ENCODE measurements at regions not wholly inside any gene's neighbourhood (a gene's known extent, or its start where the extent isn't known, plus 50 kb on each side); places are given as distances from the start of the nearest gene placed in this dataset.

DNA sequence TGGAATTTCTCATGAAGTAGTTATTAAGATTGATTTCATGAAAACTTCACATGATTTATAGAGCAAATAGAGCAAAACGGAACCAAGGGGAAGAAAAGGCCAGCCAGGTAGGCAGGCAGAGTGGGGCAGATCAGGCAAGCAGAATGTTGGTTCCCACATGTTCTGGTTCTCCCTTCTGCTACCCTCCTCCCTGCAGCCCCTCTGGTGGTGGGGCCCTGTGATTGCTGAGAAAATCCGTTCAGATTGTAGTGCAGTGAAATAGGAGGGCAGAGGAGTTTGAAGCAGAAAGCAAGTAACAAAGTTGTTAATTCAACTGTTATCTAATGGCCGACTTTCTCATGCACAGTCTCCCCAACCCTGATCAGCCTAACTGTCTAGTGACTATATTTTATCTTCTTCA is 185.3 kb downstream of the MID1IP1 start:
- H4K5ac ChIP-seq (ENCODE audit: low read depth, low read length) = no peak overlapping the region
- H3K4me2 ChIP-seq (ENCODE audit: low read depth, low read length) = no peak overlapping the region
- in situ Hi-C loops (cut with MboI; ENCODE audit: low sequenced_read_pairs) = no loop called here
- no peak overlapping the region for H3K18ac ChIP-seq (ENCODE audit: low read depth, low read length)
- no peak overlapping the region for H3K4ac ChIP-seq (ENCODE audit: low read depth, low read length)
- BruUV-seq (replicated peaks) = no TSS peak
- H2AK5ac ChIP-seq (ENCODE audit: low read depth, low read length) = no peak overlapping the region
- no peak overlapping the region for H3K4me3 ChIP-seq (ENCODE audit: insufficient read depth, low read depth, low read length)
- TF ChIP-seq RAD21 (IDR thresholded peaks at IDR 0.05; ENCODE audit: low read length) (no peak), SMC3 (IDR thresholded peaks at IDR 0.05; ENCODE audit: low read depth, low read length) (no peak), POLR2A (IDR thresholded peaks at IDR 0.05; ENCODE audit: low read depth, low read length) (no peak), MXI1 (IDR thresholded peaks at IDR 0.05; ENCODE audit: borderline replicate concordance, low read depth, low read length) (no peak), CHD1 (IDR thresholded peaks at IDR 0.05; ENCODE audit: low read depth, low read length) (no peak)
- TF ChIP-seq, protein P1, sequence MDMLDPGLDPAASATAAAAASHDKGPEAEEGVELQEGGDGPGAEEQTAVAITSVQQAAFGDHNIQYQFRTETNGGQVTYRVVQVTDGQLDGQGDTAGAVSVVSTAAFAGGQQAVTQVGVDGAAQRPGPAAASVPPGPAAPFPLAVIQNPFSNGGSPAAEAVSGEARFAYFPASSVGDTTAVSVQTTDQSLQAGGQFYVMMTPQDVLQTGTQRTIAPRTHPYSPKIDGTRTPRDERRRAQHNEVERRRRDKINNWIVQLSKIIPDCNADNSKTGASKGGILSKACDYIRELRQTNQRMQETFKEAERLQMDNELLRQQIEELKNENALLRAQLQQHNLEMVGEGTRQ (IDR thresholded peaks at IDR 0.05; ENCODE audit: low read depth, low read length) = no peak
- TF ChIP-seq, protein P2, sequence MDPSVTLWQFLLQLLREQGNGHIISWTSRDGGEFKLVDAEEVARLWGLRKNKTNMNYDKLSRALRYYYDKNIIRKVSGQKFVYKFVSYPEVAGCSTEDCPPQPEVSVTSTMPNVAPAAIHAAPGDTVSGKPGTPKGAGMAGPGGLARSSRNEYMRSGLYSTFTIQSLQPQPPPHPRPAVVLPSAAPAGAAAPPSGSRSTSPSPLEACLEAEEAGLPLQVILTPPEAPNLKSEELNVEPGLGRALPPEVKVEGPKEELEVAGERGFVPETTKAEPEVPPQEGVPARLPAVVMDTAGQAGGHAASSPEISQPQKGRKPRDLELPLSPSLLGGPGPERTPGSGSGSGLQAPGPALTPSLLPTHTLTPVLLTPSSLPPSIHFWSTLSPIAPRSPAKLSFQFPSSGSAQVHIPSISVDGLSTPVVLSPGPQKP (IDR thresholded peaks at IDR 0.05; ENCODE audit: borderline replicate concordance, low read depth, low read length) = no peak
- H3K14ac ChIP-seq (replicated peaks; ENCODE audit: low read depth, low read length) = no peak overlapping the region
- ATAC-seq (ENCODE audit: low read depth) (no peak), DNase-seq (no peak)
- no peaks in the 10 kb centered on the region for H3K4me1 ChIP-seq (ENCODE audit: control insufficient read depth, insufficient read depth, low read length)
- dilution Hi-C loops (cut with HindIII; ENCODE audit: low sequenced_read_pairs, unreplicated experiment) = no loop called here
- no peak overlapping the region for H2BK15ac ChIP-seq (ENCODE audit: low read depth, low read length)
- WGBS, 2 experiments (ENCODE audit: extremely low coverage in 2 of 2, insufficient read length in 1 of 2) = no CpG with 5 or more reads among the region's 3 CpGs
- no peak overlapping the region for H3K9ac ChIP-seq (ENCODE audit: low read depth, low read length)
- H3K9me3 ChIP-seq (ENCODE audit: control insufficient read depth, insufficient read depth, low read length) = no peaks in the 10 kb centered on the region
- H3K23ac ChIP-seq (ENCODE audit: low read depth, low read length) = no peak overlapping the region
- no peak overlapping the region for H4K8ac ChIP-seq (ENCODE audit: low read depth in 2 of 2, low read length in 2 of 2)
- H2BK120ac ChIP-seq (ENCODE audit: low read depth, low read length) = no peak overlapping the region
- H2AK9ac ChIP-seq (replicated peaks; ENCODE audit: low read depth, low read length, poor library complexity) = no peak overlapping the region
- no peak overlapping the region for H4K91ac ChIP-seq (ENCODE audit: insufficient read depth, low read depth, low read length)
- POLR2A ChIA-PET (ENCODE audit: unreplicated experiment) = no interaction called here
- H3K27ac ChIP-seq (ENCODE audit: insufficient read depth, low read length) = no peak overlapping the region
- peaks cover 6% of the 10 kb centered on the region for H3K27me3 ChIP-seq (ENCODE audit: control insufficient read depth, insufficient read depth, low read length)
- H2BK20ac ChIP-seq (ENCODE audit: low read depth, low read length) = no peak overlapping the region
- H3K79me1 ChIP-seq (ENCODE audit: low read depth in 1 of 2, low read length in 2 of 2) = no peaks in the 10 kb centered on the region
- H3K36me3 ChIP-seq (ENCODE audit: control insufficient read depth, insufficient read depth, low read length) = no peaks in the 10 kb centered on the region
- no peak overlapping the region for H2BK5ac ChIP-seq (ENCODE audit: low read depth, low read length, poor library complexity, severe bottlenecking)
- H3K9me1 ChIP-seq (ENCODE audit: insufficient read depth, low read length) = no peaks in the 10 kb centered on the region
- no peaks in the 10 kb centered on the region for H4K20me1 ChIP-seq (ENCODE audit: insufficient read depth, low read length)
- CTCF ChIA-PET = interaction anchor here (1.0 kb wide), 1 partner anchor 180 kb away, joined by 3 read pairs; no protein-coding TSS in a partner anchor
- no peak overlapping the region for H2AFZ ChIP-seq (replicated peaks; ENCODE audit: low read length, poor library complexity)
- no peak overlapping the region for H3K56ac ChIP-seq (ENCODE audit: extremely low read depth, insufficient read depth, low read length)
- intact Hi-C loops (cut with micrococcal nuclease) = no loop called here

All from IMR-90 (cell line).